Left ventricle myocardium inferior (tissue), 1 donor: ENCODE measurements at regions not wholly inside any gene's neighbourhood (a gene's known extent, or its start where the extent isn't known, plus 50 kb on each side); places are given as distances from the start of the nearest gene placed in this dataset.

Experiments
- DNase-seq: peaks from one replicate; pipeline ENCODE4 v3.0.0-alpha.2; 2020
- H3K27ac ChIP-seq: fragments of 200-600 bp; replicated peaks from 2 replicates; pipeline ENCODE4 v1.8.0; 2021
- H3K27me3 ChIP-seq: fragments of 200-600 bp; 2 replicates; pipeline ENCODE4 v1.8.0; 2021; ENCODE audit warnings: low read depth
- H3K36me3 ChIP-seq: fragments of 200-600 bp; 2 replicates; pipeline ENCODE4 v1.8.0; 2021
- H3K4me1 ChIP-seq: fragments of 200-600 bp; 2 replicates; pipeline ENCODE4 v1.8.0; 2021
- H3K4me3 ChIP-seq: fragments of 200-600 bp; 2 replicates; pipeline ENCODE4 v1.8.0; 2021; ENCODE audit warnings: mild to moderate bottlenecking, moderate library complexity
- H3K9me3 ChIP-seq: fragments of 200-600 bp; replicated peaks from 2 replicates; pipeline ENCODE4 v1.8.0; 2021
- intact Hi-C: fragments of 100-400 bp; cut with micrococcal nuclease; formaldehyde crosslinking; loops from one replicate; pipeline ENCODE4 v1.11.0; 2022
- TF ChIP-seq, protein P1 (sequence below): fragments of 200-600 bp; IDR thresholded peaks from 2 replicates; pipeline ENCODE4 v1.8.0; 2021; ENCODE audit warnings: antibody characterized with exemption, mild to moderate bottlenecking, borderline replicate concordance
- donor health status: DM: no; HTN: yes; CAD: no; lungs with severe emphysema.

DNA sequence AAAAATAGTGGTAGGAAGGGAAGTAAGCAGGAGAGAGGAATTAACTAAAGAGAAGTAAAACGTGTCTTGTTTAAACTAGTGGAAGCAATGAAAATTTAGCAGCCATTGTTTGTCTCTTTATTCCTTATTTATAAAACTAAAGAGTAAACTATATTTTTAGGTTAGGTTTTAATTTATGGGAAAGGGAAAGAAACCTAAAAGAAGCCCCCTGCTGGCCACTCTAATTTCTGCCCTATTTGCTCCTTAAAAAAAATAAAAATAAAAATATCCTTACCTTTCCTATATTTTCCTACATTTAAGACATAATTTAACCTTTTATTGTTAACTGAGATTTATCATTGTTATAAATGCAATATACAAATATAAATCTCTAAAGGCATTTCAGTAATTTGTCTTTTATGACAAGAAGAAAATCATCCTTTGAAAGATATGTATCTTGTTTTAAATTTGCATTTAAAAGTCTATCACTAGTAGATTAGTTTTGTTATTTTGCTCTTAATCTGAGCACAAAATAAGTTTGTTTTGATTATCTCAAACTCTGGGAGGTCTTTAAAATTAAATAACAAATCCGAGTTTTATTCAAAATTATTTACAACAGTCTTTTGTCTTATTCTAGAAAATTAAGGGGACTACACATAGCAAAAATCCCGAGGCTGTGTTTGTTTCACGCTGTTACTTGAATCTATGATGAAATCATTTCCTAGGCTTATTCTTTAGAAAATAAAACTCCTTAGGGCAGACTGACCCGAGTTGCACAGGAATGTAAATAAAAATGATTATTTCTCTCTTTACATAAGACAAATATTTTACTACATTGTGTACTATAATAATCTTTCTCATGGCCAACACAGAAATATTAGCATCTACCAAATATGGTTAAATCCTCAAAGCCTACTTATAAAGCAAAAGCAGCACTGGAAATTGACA is 201.7 kb downstream of the NRIP1 start:
- intact Hi-C loops = no loop called here
- H3K4me1 ChIP-seq = peaks cover 5% of the 10 kb centered on the region
- no peaks in the 10 kb centered on the region for H3K27me3 ChIP-seq
- DNase-seq = no peak
- no peaks in the 10 kb centered on the region for H3K36me3 ChIP-seq
- no peaks in the 10 kb centered on the region for H3K9me3 ChIP-seq
- no peak overlapping the region for H3K27ac ChIP-seq
- no peak overlapping the region for H3K4me3 ChIP-seq
- TF ChIP-seq, protein P1, sequence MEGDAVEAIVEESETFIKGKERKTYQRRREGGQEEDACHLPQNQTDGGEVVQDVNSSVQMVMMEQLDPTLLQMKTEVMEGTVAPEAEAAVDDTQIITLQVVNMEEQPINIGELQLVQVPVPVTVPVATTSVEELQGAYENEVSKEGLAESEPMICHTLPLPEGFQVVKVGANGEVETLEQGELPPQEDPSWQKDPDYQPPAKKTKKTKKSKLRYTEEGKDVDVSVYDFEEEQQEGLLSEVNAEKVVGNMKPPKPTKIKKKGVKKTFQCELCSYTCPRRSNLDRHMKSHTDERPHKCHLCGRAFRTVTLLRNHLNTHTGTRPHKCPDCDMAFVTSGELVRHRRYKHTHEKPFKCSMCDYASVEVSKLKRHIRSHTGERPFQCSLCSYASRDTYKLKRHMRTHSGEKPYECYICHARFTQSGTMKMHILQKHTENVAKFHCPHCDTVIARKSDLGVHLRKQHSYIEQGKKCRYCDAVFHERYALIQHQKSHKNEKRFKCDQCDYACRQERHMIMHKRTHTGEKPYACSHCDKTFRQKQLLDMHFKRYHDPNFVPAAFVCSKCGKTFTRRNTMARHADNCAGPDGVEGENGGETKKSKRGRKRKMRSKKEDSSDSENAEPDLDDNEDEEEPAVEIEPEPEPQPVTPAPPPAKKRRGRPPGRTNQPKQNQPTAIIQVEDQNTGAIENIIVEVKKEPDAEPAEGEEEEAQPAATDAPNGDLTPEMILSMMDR = peak; percentile 59

DNA sequence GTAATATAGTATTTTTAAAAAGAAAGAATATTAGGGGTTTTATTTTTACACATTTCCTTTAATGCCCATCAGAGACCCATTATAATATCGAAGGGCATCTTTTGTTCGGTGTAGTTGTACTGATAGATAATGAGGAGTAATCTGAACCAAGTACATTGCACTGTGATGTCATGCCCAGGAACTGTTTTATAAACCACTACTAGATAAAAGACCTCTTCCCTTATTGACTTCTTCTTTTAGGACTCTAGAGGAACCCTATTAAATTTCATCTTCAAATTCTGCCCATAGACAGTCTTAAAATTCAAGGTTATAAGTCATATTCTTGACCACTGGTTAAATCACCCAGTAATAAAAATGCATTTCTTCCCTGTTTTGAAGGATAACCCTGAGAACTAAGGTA is 206.5 kb downstream of the NRIP1 start:
- Histone ChIP-seq H3K4me1 (no peaks in the 10 kb centered on the region), H3K9me3 (peaks cover 5% of the 10 kb centered on the region), H3K36me3 (no peaks in the 10 kb centered on the region), H3K27me3 (no peaks in the 10 kb centered on the region), H3K27ac (no peak overlapping the region), H3K4me3 (no peak overlapping the region)
- intact Hi-C loops = no loop called here
- TF ChIP-seq, protein P1 = no peak
- DNase-seq = no peak

DNA sequence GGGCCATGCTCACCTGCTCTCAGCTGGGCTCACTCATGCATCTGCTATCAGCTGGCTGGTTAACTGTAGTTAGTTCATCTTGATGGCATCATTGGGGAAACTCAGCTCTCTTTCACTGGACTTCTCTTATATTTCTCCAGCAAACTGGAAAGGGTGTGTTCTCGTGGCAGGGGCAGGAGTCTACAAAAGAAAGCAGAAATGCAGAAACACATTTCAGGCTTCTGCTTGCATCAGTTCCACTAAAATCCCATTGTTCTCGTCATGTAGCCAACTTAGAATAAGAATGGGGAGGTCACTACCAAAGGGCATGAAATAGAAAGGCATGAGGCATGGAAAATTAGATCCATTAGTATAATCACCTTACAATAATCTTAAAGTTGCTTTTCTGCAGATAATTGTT is 207.3 kb downstream of the NRIP1 start:
- intact Hi-C loops = no loop called here
- no peaks in the 10 kb centered on the region for H3K36me3 ChIP-seq
- peaks cover 5% of the 10 kb centered on the region for H3K9me3 ChIP-seq
- no peak for DNase-seq
- TF ChIP-seq, protein P1 = no peak
- H3K4me3 ChIP-seq = no peak overlapping the region
- H3K27ac ChIP-seq = no peak overlapping the region
- no peaks in the 10 kb centered on the region for H3K27me3 ChIP-seq
- H3K4me1 ChIP-seq = no peaks in the 10 kb centered on the region

DNA sequence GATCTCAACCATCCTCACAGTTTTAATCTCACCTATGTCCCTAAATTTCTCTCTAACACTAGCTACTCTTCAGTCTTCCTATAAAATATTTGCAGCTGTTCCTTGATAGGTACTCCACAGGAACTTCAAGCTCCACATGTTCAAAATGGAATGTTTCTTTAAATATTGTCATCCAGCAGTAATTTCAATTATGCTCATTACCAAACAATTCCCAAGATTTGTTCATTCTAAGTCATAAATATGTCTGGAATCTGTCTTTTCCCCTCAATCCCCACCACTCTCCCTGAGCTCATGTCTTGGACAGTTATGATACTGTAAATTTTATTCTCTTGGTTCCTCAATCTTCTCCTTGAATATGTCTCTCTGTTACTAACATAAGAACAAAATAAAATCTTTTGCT is 214.4 kb downstream of the NRIP1 start:
- intact Hi-C loops = no loop called here
- TF ChIP-seq, protein P1 = no peak

DNA sequence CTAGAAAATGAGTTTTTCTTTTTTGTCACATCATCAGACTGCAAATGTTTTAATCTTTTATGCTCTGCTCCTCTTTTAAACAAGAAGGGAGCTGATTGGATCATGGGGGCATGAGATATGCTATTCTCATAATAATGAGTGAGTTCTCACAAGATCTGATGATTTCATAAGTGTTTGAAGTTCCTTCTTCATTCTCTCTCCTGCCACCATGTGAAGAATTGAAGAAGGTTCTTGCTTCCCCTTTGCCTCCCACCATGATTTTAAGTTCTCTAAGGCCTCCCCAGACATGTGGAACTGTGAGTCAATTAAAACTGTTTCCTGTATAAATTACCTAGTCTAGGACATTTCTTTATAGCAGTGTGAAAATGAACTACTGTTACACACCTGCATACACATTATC is 218.2 kb downstream of the NRIP1 start:
- TF ChIP-seq, protein P1 = no peak
- H3K4me1 ChIP-seq = no peaks in the 10 kb centered on the region
- H3K9me3 ChIP-seq = peaks cover 21% of the 10 kb centered on the region
- no peak overlapping the region for H3K27ac ChIP-seq
- no peaks in the 10 kb centered on the region for H3K27me3 ChIP-seq
- intact Hi-C loops = no loop called here
- no peak overlapping the region for H3K4me3 ChIP-seq
- H3K36me3 ChIP-seq = no peaks in the 10 kb centered on the region
- DNase-seq = no peak

More for the DNA sequence above, 214.4 kb downstream of the NRIP1 start:
- Histone ChIP-seq H3K4me3 (no peak overlapping the region), H3K9me3 (peaks cover 21% of the 10 kb centered on the region), H3K27ac (no peak overlapping the region), H3K27me3 (no peaks in the 10 kb centered on the region), H3K36me3 (no peaks in the 10 kb centered on the region), H3K4me1 (no peaks in the 10 kb centered on the region)
- DNase-seq = no peak
